Right kidney (tissue), 1 donor: ENCODE measurements at regions not wholly inside any gene's neighbourhood (a gene's known extent, or its start where the extent isn't known, plus 50 kb on each side); places are given as distances from the start of the nearest gene placed in this dataset.

Experiments
- DNase-seq: peaks from one replicate; pipeline ENCODE4 v3.0.0-alpha.2; 2016

DNA sequence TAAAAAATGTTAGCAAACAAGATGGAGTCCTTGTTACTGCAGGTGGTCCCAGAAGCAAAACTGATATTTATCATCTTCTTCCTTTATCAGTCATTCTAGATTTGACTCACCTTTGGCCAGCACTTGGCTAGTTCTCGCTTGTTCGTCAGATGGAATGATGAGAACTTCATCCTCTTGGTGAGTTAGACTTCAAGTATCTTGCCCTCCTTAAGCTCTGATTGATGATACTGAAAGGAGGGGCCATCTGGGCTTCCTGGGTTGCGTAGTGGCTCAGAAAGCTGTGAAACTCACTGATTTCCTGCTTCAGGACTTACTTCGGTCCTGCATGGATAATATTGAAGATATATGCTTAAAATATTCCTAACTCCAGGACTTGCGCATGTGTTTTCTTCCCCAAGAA is 1248.2 kb upstream of the CDH9 start:
- DNase-seq = no peak

DNA sequence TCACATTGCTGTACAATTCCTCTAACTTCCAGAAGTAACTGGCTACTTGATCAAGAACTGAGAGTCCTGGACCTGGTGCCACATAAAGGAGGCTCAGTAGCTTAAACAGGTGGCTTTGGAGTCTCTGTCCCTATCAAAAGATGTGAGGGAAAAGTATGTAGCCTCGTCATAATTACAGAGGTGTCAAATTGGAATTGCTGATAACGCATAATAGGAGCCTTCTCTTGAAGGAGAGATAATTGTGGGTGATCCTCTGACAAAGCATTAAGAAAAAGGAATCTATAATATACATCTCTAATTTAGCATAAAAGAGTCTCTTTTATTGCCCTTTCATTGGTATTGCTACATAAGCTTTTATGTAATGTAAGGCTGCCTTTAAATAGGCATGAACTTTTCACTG is 1246.4 kb upstream of the CDH9 start:
- DNase-seq = no peak

DNA sequence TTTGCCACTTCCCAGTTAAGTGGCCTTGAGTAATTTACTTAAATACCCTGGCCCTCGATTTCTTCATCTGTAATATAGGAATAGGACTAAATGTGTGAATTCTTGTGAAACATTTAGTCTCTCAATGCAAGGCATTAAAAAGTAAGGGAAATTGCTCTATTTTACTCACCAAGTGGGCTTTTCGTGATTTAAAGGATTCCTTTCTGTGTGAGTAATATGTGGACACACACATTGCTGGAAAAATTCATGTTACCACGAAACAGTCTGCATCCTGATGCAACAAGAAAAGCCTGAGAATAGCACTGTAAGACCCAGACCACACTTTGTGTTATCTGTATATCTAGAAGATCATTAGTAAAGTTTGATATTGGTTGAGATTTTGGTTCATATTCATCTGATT is 1243.0 kb upstream of the CDH9 start:
- DNase-seq = no peak

DNA sequence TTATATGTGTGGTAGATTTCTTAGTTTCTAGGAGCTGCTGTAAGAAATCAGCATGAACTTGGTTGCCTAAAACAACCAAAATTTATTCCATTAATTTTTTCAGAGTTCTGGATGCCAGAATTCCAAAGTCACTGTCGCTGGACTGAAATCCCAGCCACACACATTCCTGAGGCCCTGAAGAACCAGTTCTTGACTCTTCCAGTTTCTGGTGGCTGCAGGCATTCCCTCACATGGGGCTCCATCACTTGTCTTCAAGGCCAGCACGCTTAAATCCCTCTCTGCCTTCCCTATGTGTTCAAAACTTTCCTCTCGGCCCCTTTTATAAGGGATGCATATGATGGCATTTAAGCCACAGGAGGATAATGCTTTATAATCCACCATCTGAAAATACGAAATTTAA is 1237.5 kb upstream of the CDH9 start:
- DNase-seq = no peak

DNA sequence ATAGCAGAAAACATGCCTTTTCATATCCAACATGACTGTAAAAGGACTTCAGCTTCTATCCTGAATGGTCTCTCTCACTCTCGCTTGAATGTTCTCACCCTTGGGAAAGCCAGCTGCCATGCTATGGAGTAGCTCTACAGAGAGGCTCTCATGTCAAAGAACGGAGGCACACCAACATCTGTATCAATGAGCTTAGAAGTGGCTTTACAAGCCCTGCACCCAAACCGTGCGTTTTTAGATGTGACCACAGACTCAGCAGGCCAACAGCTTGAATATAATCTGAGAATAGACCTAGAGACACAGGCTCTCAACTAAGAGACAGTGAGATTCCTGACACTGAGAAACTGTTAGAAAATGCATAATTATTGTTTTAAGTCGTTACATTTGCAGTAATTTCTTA is 1231.6 kb upstream of the CDH9 start:
- DNase-seq = no peak

DNA sequence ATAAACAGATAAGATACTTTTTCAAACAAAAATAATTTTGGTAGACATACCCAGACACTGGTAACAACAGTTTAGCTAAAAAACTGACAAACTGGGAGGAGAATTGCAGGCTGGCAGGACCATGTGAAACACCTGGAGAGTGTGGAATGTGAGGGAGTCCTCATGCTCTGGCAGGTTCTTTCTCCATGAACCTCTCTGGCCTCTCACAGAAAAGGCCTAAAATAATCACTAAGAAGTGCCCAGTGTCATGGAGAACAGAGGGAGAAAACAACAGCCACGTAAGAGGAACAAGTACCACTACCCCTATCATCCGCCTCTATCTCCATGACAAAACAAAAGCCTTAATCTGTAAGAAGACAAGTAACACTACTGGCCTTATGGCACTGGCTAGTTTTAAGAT is 1227.5 kb upstream of the CDH9 start:
- DNase-seq = no peak

DNA sequence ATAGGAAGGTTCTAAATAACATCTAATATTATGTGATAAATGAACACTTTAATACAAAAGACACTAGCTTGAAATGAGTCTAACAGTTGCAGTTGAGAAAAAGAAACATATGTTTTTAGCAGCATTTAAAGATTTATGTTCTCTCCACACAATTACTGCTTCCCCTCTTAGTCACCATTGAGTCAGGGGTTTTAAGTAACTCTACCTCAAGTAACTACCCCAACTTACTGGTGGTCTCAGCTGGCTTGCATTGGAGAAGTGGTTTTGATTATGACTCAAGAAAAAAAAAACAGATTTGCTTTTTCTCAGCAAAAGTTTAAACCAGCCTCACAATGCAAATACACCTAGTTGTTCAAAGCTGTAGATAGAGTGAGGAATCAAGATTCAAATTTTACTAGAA is 1216.5 kb upstream of the CDH9 start:
- no peak for DNase-seq

DNA sequence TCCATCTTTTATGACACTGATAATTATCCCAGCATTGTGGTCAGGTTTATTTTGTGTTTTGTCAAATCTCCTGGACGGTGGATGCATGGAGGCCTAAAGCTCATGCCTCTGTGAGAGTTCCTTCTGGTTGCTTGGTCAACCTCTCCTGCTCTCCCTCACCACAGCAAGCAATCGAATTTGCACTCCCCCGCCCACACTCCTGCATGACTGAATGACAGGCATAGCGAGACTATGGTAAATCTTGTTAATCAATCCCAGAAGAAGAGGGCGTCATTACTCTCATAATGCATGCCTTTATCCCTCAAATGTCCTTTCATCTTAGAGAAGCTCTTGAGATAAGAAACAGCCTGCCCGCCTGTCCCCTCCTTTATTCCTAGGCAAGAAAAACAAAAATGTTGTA is 1215.0 kb upstream of the CDH9 start:
- no peak for DNase-seq

DNA sequence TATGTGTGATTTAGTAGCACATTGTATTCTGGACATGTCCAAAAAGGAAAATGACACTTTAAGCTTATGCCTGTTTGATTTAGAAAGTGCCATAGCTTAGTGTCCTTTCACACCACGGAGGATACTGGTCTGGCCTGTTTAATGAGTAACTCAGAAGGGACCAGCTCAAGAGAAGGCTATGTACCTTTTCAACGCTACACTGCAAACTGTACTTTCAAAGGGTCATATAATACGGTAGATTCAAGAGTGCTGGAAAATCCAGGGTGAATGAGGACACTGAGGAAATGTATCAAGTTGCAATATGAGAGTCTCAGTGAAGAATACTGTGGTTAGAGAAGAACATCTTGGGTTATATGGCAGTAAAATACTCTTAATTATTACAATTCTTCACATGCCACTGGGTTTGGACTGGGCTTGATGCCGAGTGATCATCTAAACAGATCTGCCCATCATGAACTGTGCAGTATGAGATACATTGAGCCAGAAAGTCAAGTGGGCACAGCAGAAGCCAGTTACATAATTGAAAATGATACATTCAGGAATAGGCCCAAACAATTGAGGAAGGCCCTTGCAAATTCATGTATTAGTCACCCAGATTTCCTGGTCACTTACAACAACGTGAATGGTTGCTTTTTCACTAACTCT is 1211.5 kb upstream of the CDH9 start:
- DNase-seq = no peak

DNA sequence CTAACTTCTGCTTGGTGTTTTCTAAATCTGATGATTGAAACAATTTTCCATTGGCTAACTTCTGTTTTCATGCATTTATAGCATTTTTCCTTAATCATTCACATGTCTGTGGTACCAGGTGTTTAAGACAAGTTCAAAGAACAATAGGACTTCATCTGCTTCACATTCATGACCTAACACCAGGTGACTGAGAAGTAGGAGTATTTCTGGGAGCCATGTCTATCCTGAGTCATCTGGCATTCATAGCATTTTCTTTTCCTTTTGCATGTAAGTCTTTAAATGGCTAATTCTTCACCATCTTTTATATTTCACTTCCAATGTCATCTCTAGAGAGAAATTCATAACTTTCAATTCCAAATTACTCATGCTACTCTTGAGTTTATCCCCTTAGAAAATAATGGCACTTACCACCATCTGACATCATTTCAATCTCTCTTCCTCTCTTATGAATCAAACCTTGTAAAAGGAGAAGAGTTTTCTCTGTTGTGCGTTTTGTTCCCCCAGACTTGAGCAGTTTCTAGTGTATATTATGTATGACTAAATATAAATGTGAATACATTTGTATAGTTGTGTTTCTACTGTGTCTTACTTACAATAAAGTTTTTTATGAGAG is 1196.1 kb upstream of the CDH9 start:
- no peak for DNase-seq

DNA sequence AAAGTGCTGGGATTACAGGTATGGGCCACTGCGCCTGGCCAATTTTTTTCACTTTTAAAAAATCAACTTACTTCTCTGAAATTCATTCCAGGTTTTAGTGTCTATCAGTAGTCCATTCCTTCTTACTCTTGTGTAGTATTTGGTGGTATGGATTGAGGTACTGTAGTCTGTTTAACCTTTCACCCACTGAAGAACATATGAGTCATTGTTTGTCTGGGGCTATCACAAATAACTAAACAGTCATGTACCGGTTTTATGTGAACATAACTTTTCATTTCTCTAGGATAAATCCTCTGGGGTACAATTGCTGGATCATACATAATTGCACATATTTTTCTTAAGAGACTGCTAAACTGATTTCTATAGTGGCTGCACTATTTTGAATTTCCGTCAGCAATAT is 1188.0 kb upstream of the CDH9 start:
- DNase-seq = no peak

DNA sequence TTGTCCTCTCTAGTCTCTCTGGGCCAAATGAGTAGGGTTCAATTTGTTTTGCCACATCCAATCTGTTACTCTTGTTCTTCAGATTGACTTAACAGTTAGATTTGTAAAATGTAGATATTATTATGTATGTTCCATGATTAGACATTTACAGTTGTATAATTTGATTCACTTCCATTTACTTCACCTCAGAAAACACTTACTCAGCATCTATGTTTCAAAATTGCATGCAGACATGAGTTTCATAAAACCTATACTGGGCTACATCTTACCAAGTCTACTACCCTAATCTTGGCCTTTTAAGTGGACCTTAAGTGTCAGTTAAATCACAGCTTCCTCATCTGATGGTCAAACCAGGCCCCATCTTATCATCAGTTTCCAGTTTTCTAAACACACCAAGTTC is 1181.2 kb upstream of the CDH9 start:
- DNase-seq = no peak

DNA sequence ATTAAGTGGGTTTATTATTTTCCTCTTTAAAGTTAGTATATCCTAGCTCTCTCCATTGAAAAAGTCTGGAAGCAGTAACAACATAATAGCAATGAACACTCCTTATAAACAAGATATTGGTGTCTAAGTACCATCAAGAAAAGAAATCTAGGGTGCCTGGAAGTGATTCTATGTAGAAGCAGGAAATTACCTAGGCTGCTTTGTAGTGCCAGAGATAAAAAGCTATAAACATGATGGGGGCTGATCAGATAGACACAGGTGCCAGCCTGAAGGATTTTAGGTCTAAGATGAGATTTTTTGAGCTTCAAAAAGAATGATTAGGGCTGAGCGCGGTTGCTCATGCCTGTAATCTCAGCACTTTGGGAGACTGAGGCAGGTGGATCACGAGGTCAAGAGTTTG is 1179.3 kb upstream of the CDH9 start:
- DNase-seq = no peak

DNA sequence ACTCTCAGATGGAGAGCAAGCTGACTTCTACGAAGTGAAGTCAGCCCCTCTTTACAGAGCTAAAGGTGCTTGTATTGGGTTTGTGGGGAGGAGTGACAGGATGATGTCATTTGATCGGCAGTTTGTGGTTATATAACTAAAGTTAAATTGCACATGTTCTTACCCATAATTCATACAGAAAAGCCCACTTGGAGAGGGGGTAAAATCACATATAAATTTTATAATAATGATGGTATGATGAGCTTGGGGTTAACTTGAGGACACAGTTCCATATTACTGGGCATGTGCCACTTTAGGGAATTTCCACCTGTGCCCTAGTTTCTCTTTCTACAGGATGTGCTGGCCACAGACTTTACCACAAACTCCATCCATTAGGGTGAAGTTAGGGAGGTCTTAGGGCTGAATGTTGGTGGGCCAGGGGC is 1178.6 kb upstream of the CDH9 start:
- DNase-seq = no peak

DNA sequence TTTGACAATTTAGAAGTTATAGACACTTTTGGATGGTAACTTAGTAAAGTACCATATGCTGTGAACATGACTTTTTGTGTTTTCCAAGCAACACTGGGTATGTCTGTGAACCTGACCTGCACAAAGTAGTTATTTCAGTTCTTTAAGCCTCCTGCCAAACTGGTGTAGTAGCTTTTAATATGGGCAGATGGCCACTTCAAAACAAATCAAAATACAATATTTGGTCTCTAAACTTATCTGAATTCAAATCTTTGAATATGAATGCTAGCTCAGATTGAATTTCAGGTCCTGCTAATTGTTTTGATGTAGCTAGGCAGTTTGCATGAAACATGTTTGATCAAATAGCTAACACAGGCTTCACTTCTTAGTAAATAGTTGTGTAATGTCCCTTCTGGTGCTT is 1176.7 kb upstream of the CDH9 start:
- DNase-seq = no peak

DNA sequence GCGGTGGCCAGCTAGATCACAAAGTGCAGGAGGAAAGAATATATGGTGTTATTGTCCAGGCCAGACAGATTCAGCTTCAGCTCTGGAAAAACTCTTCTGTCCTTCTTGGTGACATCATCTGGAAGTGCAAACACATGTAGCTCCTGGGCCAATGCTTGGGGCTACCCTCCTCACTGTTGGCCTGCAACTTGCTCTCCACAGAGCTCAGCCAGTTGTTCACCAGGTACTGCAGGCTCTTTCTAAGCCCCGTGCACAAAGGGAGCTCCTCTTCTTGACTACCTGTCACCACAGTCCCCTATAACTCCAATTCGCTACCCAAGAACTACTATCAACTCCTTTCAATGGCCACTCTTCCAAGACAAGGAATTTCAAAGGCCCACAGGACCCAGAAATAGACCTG is 1175.9 kb upstream of the CDH9 start:
- no peak for DNase-seq

DNA sequence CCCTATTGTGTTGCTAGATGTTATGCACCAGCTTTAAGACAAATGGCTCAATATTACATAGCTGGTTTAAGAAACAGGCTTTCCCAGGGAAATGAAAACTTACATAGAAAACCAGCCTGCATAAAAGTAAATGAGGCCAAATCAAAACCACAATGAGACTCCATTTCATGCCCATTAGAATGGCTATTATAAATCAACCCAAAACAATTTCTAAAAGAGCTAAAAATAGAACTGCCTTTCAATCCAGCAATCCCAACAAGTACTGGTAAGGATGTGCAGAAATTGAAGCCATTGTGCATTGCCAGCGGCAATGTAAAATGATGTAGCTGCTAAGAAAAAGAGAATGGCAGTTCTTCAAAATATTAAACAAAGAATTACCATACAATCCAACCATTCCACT is 1170.0 kb upstream of the CDH9 start:
- no peak for DNase-seq

DNA sequence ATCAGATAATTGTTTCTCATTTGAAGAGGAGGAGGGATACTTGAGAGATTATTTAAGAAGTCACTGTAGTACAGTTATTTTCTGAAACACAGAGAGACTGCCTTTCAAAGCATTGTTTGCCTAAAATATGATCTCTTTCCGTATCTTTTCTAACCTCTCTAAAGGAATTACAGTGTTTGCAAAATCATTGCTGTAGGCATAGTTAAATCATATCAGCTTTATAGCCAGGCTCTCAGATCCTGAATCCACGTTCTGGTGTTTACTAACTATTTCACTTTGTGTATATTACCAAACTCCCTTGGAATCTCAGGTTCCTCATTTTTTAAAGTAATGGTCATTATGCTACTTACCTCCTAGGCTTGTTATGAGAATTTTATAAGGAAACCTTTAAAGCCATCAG is 1151.6 kb upstream of the CDH9 start:
- no peak for DNase-seq

DNA sequence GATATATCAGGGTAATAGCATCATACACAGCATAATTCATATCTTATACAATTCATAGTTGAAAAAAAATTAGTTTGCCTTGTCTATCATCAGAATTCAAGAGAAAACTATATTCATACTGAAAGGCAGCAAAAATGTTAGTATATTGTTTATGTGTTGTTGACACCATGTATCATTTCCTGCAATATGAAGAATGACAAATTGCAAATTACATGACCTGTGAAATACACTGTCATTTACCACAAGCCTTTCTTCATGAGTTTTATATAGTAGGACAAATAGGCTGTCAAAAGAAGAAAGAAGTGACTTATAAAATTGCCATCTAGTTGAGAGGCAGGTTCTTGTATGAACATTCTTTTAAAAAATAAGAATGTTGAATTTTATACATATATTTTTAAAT is 1136.3 kb upstream of the CDH9 start:
- no peak for DNase-seq

DNA sequence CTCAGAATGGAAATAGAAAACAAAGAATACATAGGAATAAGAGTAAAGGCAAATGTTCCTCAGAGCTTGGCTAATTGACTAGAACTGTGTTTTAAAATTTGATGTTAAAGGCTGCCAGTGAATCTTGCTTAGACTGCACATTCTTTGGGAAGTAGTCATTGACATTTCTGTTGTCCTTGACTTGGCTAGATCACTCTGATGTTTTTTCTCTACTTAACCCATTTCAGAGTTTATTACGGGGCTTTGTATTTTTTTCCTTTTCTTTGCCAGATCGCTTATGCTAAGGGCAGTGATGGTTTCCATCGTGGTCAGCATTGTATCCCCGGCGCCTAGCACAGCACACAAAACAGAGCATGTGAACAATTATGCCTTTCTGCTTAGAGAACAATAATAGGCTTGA is 1126.7 kb upstream of the CDH9 start:
- no peak for DNase-seq

DNA sequence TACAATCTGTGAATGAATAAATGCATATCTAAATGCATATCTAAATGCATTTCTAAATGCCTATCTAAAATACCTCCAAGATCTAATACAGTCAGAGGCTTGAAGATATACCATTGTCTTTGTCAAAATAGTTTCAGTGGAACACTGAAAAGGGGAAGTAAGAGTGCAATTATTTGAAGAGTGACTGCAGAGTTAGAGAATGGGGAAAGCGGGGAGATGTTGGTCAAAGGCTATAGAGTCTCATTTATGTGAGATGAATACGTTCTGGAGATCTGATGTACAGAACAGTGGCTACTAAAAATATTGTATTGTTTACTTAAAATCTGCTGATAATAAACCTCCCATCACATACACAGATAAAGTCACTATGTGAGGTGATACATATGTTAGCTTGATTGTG is 1126.2 kb upstream of the CDH9 start:
- no peak for DNase-seq

DNA sequence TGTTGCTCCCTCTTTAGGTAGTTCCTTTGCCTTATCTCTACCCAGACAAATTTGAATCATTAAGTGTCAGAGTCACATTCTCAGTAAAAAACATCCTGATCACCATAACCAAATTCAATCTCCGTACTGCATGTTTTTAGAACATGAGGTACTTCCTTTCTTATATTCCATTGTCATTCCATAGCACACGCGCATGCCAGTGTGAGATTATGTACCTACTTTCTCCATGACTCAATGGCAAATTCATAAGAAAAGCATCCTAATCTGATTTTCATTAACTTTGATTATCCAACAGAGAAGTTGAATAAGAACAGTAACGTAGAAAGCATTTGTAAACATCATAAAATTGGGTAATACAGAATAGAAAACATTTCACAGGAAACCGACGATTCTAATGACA is 1118.6 kb upstream of the CDH9 start:
- DNase-seq = no peak

DNA sequence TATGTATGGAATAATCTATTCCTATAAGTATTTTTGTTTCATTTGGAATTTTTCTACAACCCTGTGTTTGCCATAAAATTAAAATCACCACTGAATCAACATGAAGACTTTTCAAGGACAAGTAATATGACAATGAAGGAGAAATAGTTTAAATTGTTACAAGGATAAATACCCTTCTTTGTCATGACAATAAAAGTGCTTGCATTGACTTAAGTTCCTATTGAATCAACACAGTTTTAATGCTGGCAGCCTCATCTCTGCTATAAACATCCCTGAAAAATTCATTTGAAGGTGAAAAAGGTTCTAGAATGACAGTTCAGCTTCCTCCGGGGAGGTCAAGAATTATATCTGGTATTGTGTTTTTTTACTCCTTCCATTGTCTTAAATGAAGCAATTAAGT is 1105.1 kb upstream of the CDH9 start:
- no peak for DNase-seq

DNA sequence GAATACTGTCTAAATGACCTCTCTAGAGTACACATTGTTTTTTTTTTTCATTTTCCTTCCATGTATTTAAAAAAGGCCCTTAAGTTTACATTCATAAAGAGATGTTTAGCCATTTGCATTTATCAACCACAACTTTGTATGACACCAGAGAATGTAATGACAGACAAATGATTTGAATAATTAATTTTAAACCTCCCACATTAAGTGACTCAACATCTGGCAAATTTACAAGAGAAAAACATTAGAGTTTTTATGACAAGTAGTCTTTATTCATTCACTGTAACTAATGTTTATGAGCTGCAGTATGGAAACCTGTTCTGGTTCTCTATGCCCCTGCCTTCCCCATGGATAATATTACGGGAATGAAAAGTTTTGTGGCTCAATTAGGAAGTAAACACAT is 1093.8 kb upstream of the CDH9 start:
- DNase-seq = no peak

DNA sequence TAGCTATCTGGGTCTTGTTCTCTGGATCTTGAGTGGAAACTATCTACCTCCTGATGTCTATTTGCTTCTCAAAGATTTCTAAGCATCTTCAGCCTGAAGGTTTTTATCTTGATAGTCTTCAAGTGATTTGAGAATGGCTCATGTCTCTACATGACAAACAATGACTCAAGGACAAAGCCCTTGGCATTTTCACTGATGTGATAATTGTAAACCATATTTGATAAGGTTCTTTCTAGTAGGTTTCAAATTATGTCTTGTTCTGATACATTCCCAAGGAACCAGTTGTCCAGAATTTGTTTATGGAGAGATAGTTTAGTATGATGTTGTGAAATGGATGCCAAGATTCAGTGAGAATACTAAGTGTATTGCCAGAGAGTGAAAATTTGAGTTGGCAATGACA is 1079.3 kb upstream of the CDH9 start:
- DNase-seq = no peak
